ENCODE measurements at regions not wholly inside any gene's neighbourhood (a gene's known extent, or its start where the extent isn't known, plus 50 kb on each side); places are given as distances from the start of the nearest gene placed in this dataset.

DNA sequence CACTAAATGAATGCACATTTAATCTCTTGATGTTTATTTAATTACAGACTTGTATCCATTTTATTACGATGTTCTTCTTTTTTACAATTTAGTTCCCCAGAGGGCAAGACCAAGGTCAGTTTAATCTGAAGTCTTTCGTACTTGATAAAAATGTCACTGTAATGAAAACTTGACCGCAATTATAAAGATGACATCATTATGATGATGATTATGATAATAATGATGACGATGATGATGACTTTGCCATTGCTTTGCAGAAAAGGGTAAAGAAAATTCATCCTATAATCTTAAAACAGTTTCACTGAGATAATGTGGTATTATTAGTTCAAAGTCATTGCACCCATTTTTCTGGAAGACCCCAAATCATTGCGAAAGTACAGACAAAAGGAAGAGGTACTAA is 290.1 kb downstream of the NEBL start:
- H3K4me3 ChIP-seq (ENCODE audit: low read length) = no peak overlapping the region
- DNase-seq (ENCODE audit: low read depth) = no peak
- TF ChIP-seq, protein P1, sequence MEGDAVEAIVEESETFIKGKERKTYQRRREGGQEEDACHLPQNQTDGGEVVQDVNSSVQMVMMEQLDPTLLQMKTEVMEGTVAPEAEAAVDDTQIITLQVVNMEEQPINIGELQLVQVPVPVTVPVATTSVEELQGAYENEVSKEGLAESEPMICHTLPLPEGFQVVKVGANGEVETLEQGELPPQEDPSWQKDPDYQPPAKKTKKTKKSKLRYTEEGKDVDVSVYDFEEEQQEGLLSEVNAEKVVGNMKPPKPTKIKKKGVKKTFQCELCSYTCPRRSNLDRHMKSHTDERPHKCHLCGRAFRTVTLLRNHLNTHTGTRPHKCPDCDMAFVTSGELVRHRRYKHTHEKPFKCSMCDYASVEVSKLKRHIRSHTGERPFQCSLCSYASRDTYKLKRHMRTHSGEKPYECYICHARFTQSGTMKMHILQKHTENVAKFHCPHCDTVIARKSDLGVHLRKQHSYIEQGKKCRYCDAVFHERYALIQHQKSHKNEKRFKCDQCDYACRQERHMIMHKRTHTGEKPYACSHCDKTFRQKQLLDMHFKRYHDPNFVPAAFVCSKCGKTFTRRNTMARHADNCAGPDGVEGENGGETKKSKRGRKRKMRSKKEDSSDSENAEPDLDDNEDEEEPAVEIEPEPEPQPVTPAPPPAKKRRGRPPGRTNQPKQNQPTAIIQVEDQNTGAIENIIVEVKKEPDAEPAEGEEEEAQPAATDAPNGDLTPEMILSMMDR (conservative IDR thresholded peaks at IDR 0.05; ENCODE audit: low read length) = no peak

DNA sequence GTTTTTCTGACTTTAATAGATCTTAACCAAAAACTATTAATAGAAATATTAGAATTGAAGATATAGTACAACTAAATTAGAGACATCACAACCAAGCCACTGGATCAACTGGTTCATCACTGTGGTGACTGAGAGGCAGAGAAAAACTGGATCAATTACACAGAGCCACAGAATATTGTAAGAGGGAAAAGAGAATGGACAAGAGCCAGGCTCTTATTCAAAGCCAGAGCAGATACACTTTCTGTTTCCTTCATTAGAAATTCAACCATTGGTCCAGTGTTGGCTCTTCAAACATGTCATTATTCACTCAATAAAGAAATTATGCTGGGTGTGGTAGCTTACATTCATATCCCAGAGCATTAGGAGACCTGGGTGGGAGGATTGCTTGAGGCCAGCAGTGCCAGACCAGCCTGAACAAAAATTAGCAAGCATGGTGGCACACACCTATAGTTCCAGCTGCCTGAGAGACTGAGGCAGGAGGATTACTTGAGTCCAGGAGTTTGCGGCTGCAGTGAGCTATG is 295.1 kb downstream of the NEBL start:
- H3K4me3 ChIP-seq (ENCODE audit: low read length) = no peak overlapping the region
- TF ChIP-seq, protein P1 (conservative IDR thresholded peaks at IDR 0.05; ENCODE audit: low read length) = no peak
- DNase-seq (ENCODE audit: low read depth) = no peak

DNA sequence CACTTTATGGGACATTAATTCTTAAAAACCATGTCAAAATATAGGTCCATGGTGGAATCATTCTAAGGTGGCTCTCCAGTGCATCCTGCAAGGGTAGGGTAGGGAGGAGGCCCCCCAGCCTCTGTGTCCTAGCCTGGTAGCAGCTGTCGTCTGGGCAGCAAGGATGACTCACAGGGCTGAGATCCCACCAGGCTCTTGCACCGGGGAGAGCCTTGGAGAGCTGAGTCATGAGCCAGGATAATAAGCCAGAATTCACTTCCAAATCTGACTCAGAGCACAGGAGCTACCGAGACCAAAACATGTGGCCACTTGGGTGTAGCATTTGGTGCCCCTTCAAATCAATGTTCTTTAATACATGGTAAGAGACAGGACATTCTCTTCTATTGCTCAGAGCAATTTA is 298.5 kb downstream of the NEBL start:
- no peak overlapping the region for H3K4me3 ChIP-seq (ENCODE audit: low read length)
- TF ChIP-seq, protein P1 (conservative IDR thresholded peaks at IDR 0.05; ENCODE audit: low read length) = no peak
- peak; percentile 85 for DNase-seq (ENCODE audit: low read depth)

DNA sequence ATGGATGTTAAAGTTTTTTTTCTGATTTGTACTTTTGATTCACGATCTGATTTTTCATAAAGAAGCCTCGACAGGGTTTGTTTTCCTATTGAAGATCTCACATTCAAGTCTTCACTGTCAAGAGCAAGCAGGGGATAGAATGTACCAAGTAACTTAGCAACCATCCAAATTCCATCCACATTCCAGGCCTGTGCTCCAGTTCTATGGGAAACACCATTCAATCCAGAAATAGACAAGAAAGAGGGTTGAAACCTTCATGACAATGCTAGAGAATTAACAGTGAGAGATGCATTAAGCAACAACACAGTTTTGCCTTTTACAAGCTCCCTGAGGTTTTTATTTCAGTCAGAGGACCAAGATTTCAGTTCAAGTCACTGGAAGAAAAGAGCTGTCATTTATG is 300.2 kb downstream of the NEBL start:
- TF ChIP-seq, protein P1 (conservative IDR thresholded peaks at IDR 0.05; ENCODE audit: low read length) = no peak
- DNase-seq (ENCODE audit: low read depth) = peak; percentile 74
- H3K4me3 ChIP-seq (ENCODE audit: low read length) = no peak overlapping the region

DNA sequence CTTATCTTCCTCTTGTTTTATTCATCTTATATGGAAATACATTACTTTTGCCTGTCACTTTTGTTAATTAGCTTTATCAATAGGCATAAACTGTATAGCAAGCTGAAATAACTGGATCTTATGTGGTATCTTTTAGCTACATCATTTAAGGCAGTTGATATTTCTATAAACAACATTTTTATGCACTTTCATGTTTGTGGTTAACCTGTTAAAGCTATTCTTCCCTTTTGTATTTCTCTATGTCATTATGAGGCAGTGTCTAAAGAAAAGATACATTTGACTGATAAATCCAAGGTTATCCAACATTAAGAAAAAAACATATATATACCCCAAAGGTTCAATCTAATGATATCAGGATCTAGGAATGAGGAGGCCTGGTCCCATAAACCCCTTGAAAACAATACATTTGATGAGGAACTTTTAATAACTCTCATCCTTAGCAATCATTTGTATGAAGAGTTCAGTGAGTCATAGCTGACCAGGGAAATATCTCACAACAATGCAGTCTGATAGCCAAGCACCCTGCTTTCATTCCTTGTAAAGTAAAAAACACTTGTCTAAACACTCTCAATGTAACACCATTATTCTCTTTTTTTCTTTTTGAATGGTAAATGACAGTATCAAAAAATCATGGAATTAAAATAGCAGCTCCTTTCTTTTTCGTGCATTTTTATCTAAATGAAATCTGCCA is 300.9 kb downstream of the NEBL start:
- TF ChIP-seq, protein P1 (conservative IDR thresholded peaks at IDR 0.05; ENCODE audit: low read length) = no peak
- peak; percentile 47 for DNase-seq (ENCODE audit: low read depth)
- no peak overlapping the region for H3K4me3 ChIP-seq (ENCODE audit: low read length)

DNA sequence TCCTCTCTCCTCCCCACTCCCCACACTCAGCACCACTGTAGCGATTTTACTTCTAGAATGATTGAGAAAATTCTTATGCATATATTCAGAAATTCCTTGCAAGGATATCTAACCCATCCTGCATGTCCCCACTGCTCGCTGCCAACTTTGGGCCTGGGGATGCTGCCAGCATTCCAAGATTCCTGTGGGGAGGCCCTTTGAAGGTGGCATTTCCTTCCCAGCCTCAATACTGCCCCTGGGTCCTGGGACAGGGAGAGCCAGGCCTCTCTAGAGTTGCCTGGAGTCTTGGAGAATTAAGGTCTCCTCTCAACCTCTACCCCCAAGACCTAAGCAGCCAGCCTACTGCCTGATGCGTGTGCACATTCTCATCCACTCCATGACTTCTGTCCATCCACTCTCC is 303.5 kb downstream of the NEBL start:
- no peak overlapping the region for H3K4me3 ChIP-seq (ENCODE audit: low read length)
- DNase-seq (ENCODE audit: low read depth) = peak; percentile 57
- TF ChIP-seq, protein P1 (conservative IDR thresholded peaks at IDR 0.05; ENCODE audit: low read length) = no peak

DNA sequence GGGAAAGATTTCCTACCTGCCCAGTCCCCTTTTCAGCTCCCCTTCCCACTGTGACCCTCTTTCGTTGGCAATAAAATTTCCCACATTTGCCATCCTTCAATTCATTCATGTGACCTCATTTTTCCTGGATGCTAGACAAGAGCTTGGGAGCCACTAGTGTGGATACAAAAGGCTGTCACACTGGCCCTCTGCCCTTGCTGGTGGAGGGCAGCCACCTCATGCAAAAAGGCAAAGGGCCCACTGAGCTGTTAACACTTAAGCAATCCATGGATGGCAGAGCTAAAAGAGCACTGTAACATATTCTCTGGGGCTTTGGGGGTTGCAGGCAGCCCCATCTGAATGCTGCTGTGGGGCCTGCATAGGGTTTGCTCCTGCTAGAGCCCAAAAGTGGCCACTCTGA is 315.1 kb downstream of the NEBL start:
- H3K4me3 ChIP-seq (ENCODE audit: low read length) = no peak overlapping the region

More for the DNA sequence above, 315.1 kb downstream of the NEBL start:
- TF ChIP-seq, protein P1 (conservative IDR thresholded peaks at IDR 0.05; ENCODE audit: low read length) = no peak
- no peak for DNase-seq (ENCODE audit: low read depth)

Measured in AG10803 (cell line).